GM19043 (cell line): ENCODE measurements at regions not wholly inside any gene's neighbourhood (a gene's known extent, or its start where the extent isn't known, plus 50 kb on each side); places are given as distances from the start of the nearest gene placed in this dataset.

Experiments used
- ATAC-seq: cut with Tn5 transposase; IDR thresholded peaks from one replicate; pipeline ENCODE4 v1.9.1; 2021; ENCODE audit warnings: low read depth; ENCODE audit not compliant: unreplicated experiment

DNA sequence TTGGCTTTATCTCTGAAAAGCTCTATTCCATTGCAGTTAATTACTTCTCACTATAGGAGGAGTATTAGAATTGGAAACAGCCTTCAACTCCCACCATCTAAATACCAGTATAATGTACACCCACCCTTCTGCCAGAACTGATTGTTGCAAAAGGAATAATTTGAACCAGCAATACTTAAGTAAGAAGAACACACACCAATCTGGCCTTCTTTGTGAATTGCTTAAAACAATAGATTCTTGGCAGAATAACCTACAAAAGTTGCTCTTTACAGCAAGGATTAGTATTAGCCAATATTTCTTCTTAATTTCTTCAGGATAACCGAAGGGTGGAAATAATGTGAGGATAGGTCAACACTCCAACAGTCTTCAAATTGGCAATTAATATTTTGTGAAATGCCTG, 54.9 kb upstream of the ADAMTS5 start:
- no peak for ATAC-seq

DNA sequence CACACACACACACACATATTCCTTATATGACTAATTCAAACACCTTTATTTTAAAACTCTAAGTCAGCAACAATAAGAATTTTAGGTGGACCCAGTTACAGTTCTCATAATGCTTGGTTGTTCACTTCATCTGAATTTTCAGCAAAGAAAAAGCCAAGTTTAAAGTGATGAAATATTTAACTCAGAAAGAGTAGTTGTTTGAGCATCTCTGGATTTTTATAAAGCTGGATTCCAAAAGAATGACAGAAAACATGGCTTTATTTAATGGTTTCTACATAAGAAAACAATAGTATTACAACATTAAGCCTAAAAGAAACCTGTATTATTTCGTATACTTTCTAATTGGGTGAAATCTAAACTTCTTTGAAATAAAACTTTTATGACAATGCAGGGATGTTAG, 54.2 kb upstream of the ADAMTS5 start:
- ATAC-seq = no peak

DNA sequence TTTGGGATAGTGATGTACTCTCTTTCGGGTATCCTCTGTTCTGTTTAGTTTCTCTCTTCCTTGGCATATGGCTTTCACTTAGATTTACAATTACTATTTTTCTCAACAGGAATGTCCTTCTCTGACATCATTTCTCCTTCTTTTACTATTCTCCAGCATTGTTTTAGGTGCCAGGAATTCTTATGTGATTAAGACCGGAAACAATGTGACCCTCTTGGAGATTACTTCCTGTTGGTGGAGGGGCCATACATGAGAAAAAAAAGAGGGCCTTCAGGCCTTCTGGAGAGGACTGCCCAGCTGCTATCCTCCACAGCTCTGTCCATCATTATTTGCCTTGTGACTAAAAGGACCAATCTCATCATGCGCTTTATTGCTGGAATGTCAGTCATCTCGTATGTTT, 50.4 kb upstream of the ADAMTS5 start:
- ATAC-seq = no peak
